ENCODE measurements at regions not wholly inside any gene's neighbourhood (a gene's known extent, or its start where the extent isn't known, plus 50 kb on each side); places are given as distances from the start of the nearest gene placed in this dataset.

DNA sequence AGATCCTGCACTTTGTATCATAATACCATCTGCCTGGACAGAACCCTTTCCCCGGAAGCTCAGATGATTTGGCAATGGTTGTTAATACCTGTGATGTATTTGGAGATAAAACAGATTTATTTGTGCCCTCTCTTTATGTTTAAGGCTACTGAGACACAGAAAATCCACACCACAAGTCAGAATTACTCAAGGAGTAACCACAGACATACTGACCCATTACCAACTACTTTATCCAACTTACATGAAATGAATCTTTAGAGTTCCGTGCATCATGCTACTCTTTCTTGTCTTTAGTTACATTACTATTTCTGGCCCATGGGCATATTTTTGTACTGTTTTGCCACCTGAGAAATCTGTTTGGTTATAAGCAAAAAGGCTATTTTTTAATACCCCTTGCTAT lies 384.0 kb downstream of the STK39 start:
- TF ChIP-seq GABPA (IDR thresholded peaks at IDR 0.05 in 1 of 2, conservative IDR thresholded peaks at IDR 0.05 in 1 of 2), result no peak
- TF ChIP-seq, protein P1, sequence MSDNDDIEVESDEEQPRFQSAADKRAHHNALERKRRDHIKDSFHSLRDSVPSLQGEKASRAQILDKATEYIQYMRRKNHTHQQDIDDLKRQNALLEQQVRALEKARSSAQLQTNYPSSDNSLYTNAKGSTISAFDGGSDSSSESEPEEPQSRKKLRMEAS (IDR thresholded peaks at IDR 0.05), result no peak
